ENCODE measurements at regions not wholly inside any gene's neighbourhood (a gene's known extent, or its start where the extent isn't known, plus 50 kb on each side); places are given as distances from the start of the nearest gene placed in this dataset.

DNA sequence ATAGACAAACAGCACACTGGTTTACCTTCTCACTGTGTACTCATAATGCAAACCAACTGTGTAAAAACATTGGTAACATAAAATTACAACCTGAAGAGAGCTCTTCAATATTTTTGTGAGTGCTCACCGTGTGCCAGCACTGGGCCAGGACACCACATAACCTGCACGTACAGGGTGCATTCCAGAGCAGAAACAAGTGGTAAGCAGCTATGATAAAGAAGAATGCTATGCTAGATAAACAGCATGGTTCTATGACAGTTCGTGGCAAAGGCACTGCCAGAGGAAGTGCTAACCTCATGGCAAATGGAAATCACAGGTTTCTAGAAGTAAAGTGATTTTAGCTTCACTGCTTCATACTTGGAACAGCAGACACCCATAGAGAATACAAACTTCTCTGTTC, 343.5 kb downstream of the MTX2 start:
- TF ChIP-seq, protein P1, sequence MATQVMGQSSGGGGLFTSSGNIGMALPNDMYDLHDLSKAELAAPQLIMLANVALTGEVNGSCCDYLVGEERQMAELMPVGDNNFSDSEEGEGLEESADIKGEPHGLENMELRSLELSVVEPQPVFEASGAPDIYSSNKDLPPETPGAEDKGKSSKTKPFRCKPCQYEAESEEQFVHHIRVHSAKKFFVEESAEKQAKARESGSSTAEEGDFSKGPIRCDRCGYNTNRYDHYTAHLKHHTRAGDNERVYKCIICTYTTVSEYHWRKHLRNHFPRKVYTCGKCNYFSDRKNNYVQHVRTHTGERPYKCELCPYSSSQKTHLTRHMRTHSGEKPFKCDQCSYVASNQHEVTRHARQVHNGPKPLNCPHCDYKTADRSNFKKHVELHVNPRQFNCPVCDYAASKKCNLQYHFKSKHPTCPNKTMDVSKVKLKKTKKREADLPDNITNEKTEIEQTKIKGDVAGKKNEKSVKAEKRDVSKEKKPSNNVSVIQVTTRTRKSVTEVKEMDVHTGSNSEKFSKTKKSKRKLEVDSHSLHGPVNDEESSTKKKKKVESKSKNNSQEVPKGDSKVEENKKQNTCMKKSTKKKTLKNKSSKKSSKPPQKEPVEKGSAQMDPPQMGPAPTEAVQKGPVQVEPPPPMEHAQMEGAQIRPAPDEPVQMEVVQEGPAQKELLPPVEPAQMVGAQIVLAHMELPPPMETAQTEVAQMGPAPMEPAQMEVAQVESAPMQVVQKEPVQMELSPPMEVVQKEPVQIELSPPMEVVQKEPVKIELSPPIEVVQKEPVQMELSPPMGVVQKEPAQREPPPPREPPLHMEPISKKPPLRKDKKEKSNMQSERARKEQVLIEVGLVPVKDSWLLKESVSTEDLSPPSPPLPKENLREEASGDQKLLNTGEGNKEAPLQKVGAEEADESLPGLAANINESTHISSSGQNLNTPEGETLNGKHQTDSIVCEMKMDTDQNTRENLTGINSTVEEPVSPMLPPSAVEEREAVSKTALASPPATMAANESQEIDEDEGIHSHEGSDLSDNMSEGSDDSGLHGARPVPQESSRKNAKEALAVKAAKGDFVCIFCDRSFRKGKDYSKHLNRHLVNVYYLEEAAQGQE (IDR thresholded peaks at IDR 0.05; ENCODE audit: low read depth), result no peak
- no peak for TF ChIP-seq FOXM1 (IDR thresholded peaks at IDR 0.05; ENCODE audit: borderline replicate concordance, low read depth)
- TF ChIP-seq, protein P2, sequence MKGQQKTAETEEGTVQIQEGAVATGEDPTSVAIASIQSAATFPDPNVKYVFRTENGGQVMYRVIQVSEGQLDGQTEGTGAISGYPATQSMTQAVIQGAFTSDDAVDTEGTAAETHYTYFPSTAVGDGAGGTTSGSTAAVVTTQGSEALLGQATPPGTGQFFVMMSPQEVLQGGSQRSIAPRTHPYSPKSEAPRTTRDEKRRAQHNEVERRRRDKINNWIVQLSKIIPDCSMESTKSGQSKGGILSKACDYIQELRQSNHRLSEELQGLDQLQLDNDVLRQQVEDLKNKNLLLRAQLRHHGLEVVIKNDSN (IDR thresholded peaks at IDR 0.05), result no peak
- no peak for TF ChIP-seq YY1 (IDR thresholded peaks at IDR 0.05; ENCODE audit: low read depth)
- TF ChIP-seq ZBTB7A (IDR thresholded peaks at IDR 0.05; ENCODE audit: low read depth), result no peak
- TF ChIP-seq CEBPB (IDR thresholded peaks at IDR 0.05), result no peak
